ENCODE measurements at regions not wholly inside any gene's neighbourhood (a gene's known extent, or its start where the extent isn't known, plus 50 kb on each side); places are given as distances from the start of the nearest gene placed in this dataset.
"Not testable (repeated sequence)": the region's sequence is repeated elsewhere in the genome, so short reads cannot be mapped to it uniquely, and the experiment has no call there.

DNA sequence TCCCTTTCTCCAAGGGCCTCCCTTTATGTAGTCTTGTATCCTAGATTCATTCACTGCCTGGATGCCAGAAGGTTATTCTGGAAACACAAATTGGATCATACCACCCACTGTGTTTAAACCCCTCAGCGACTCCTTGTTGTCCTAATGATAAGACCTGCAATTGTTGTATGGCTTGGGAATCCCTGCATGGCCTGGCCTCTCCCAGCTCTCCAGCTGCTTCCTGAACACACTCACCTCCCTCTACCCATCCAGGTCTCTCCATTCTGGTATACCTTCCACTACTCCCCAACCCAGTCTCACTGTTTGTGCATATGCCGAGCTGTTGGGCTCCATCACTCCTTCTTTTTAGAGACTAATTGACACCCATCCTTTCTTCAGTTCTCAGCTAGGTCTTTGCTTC lies 124.3 kb upstream of the ALX4 start:
- no peak for DNase-seq (ENCODE audit: low read depth)
- H3K9me3 Mint-ChIP-seq (ENCODE audit: unreplicated experiment), result peaks cover 6% of the 10 kb centered on the region
- Histone ChIP-seq H3K4me1 (ENCODE audit: insufficient read depth, low read length) (no peaks in the 10 kb centered on the region), H3K4me3 (ENCODE audit: insufficient read depth, low read depth, low read length) (no peak overlapping the region), H3K27me3 (ENCODE audit: insufficient read depth, low read length) (peaks cover 10% of the 10 kb centered on the region), H3K9me3 (ENCODE audit: insufficient read depth, low read depth, low read length) (no peaks in the 10 kb centered on the region), H3K36me3 (ENCODE audit: insufficient read depth, low read length) (no peaks in the 10 kb centered on the region), H4K20me1 (ENCODE audit: insufficient read depth, low read length) (no peaks in the 10 kb centered on the region), H2AFZ (ENCODE audit: low read depth, low read length) (no peak overlapping the region), H3K9ac (ENCODE audit: low read length) (no peak overlapping the region), H3K4me2 (ENCODE audit: low read length) (no peak overlapping the region), H3K79me2 (ENCODE audit: insufficient read depth, low read length) (no peaks in the 10 kb centered on the region), H3K27ac (ENCODE audit: low read depth, low read length) (no peak overlapping the region)
- peaks cover 2% of the 10 kb centered on the region for H3K36me3 Mint-ChIP-seq (ENCODE audit: low read depth, unreplicated experiment)
- no peak overlapping the region for H3K4me3 Mint-ChIP-seq (ENCODE audit: unreplicated experiment)
- FAIRE-seq, result no peak
- TF ChIP-seq, protein P1, sequence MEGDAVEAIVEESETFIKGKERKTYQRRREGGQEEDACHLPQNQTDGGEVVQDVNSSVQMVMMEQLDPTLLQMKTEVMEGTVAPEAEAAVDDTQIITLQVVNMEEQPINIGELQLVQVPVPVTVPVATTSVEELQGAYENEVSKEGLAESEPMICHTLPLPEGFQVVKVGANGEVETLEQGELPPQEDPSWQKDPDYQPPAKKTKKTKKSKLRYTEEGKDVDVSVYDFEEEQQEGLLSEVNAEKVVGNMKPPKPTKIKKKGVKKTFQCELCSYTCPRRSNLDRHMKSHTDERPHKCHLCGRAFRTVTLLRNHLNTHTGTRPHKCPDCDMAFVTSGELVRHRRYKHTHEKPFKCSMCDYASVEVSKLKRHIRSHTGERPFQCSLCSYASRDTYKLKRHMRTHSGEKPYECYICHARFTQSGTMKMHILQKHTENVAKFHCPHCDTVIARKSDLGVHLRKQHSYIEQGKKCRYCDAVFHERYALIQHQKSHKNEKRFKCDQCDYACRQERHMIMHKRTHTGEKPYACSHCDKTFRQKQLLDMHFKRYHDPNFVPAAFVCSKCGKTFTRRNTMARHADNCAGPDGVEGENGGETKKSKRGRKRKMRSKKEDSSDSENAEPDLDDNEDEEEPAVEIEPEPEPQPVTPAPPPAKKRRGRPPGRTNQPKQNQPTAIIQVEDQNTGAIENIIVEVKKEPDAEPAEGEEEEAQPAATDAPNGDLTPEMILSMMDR (IDR thresholded peaks at IDR 0.05; ENCODE audit: insufficient read depth, low read depth, low read length), result no peak
- no peak for TF ChIP-seq EZH2 (IDR thresholded peaks at IDR 0.05; ENCODE audit: insufficient read depth, low read length)
- no peaks in the 10 kb centered on the region for H3K4me1 Mint-ChIP-seq (ENCODE audit: low read depth, unreplicated experiment)
- H3K27me3 Mint-ChIP-seq (ENCODE audit: low read depth, unreplicated experiment), result peaks cover 75% of the 10 kb centered on the region
- no peak overlapping the region for H3K27ac Mint-ChIP-seq (ENCODE audit: unreplicated experiment)

DNA sequence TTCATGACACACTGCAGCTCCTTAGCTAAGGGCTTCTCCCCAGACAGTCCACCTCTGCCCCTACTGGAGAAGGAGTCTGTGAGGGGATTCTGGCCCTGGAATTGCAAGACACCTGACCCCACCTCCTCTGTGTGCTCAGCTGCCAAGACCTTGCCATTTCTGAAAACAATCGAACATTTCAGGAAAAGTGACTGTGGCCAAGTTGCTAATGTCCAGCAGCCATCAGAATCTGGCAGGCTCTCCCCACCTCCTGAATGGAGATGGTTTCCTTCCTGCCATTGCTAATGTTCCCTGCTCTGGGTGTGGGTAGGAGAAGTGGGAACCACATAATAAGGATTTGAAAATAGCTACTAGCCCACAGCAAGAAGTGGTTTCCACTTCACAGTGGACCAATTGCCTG lies 127.2 kb upstream of the ALX4 start:
- Mint-ChIP-seq H3K27ac (ENCODE audit: unreplicated experiment) (no peak overlapping the region), H3K36me3 (ENCODE audit: low read depth, unreplicated experiment) (peaks cover 2% of the 10 kb centered on the region), H3K27me3 (ENCODE audit: low read depth, unreplicated experiment) (peaks cover 66% of the 10 kb centered on the region), H3K4me3 (ENCODE audit: unreplicated experiment) (no peak overlapping the region), H3K4me1 (ENCODE audit: low read depth, unreplicated experiment) (no peaks in the 10 kb centered on the region), H3K9me3 (ENCODE audit: unreplicated experiment) (peaks cover 27% of the 10 kb centered on the region)
- TF ChIP-seq, protein P1 (IDR thresholded peaks at IDR 0.05; ENCODE audit: insufficient read depth, low read depth, low read length), result no peak
- no peak for TF ChIP-seq EZH2 (IDR thresholded peaks at IDR 0.05; ENCODE audit: insufficient read depth, low read length)
- H3K79me2 ChIP-seq (ENCODE audit: insufficient read depth, low read length), result no peaks in the 10 kb centered on the region
- FAIRE-seq (no peak), DNase-seq (ENCODE audit: low read depth) (no peak)
- H3K36me3 ChIP-seq (ENCODE audit: insufficient read depth, low read length), result no peaks in the 10 kb centered on the region
- no peak overlapping the region for H2AFZ ChIP-seq (ENCODE audit: low read depth, low read length)
- no peak overlapping the region for H3K9ac ChIP-seq (ENCODE audit: low read length)
- no peak overlapping the region for H3K4me3 ChIP-seq (ENCODE audit: insufficient read depth, low read depth, low read length)
- no peak overlapping the region for H3K27ac ChIP-seq (ENCODE audit: low read depth, low read length)
- no peaks in the 10 kb centered on the region for H3K4me1 ChIP-seq (ENCODE audit: insufficient read depth, low read length)
- H3K9me3 ChIP-seq (ENCODE audit: insufficient read depth, low read depth, low read length), result no peaks in the 10 kb centered on the region
- H3K4me2 ChIP-seq (ENCODE audit: low read length), result no peak overlapping the region
- peaks cover 10% of the 10 kb centered on the region for H3K27me3 ChIP-seq (ENCODE audit: insufficient read depth, low read length)
- H4K20me1 ChIP-seq (ENCODE audit: insufficient read depth, low read length), result no peaks in the 10 kb centered on the region

DNA sequence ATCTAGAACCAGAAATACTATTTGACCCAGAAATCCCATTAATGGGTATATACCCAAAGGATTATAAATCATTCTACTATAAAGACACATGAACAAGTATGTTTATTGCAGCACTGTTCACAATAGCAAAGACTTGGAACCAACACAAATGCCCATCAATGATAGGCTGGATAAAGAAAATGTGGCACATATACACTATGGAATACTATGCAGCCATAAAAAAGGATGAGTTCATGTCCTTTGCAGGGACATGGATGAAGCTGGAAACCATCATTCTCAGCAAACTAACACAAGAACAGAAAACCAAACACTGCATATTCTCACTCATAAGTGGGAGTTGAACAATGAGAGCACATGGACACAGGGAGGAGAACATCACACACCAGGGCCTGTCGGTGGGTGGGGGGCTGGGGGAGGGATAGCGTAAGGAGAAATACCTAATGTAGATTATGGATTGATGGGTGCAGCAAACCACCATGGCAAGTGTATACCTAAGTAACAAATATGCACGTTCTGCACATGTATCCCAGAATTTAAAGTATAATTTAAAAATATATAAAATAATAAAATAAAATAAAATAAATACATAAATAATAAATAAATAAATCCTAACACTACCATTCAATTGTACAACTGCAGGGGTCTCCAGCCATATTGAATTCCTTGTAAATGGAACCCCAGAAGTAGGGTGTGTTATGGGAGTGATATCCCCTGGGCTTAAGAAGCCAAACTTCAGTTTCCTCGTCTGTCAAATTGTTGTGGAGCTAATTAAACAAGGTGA lies 122.4 kb upstream of the CD82 start:
- H3K4me3 Mint-ChIP-seq (ENCODE audit: unreplicated experiment); FAIRE-seq; H3K9me3 ChIP-seq (ENCODE audit: insufficient read depth, low read depth, low read length): not testable (repeated sequence)

More for the DNA sequence above, 122.4 kb upstream of the CD82 start:
- peaks cover 27% of the 10 kb centered on the region for H3K27me3 Mint-ChIP-seq (ENCODE audit: low read depth, unreplicated experiment)
- H4K20me1 ChIP-seq (ENCODE audit: insufficient read depth, low read length); H3K27ac ChIP-seq (ENCODE audit: low read depth, low read length); DNase-seq (ENCODE audit: low read depth); H3K9ac ChIP-seq (ENCODE audit: low read length); H3K79me2 ChIP-seq (ENCODE audit: insufficient read depth, low read length); H3K27me3 ChIP-seq (ENCODE audit: insufficient read depth, low read length); H3K36me3 ChIP-seq (ENCODE audit: insufficient read depth, low read length); H3K4me3 ChIP-seq (ENCODE audit: insufficient read depth, low read depth, low read length); H3K4me1 Mint-ChIP-seq (ENCODE audit: low read depth, unreplicated experiment); H3K27ac Mint-ChIP-seq (ENCODE audit: unreplicated experiment); H3K4me1 ChIP-seq (ENCODE audit: insufficient read depth, low read length); H3K4me2 ChIP-seq (ENCODE audit: low read length); H3K36me3 Mint-ChIP-seq (ENCODE audit: low read depth, unreplicated experiment); H2AFZ ChIP-seq (ENCODE audit: low read depth, low read length): not testable (repeated sequence)
- H3K9me3 Mint-ChIP-seq (ENCODE audit: unreplicated experiment), result peaks cover 22% of the 10 kb centered on the region

Data from astrocyte (in vitro differentiated cells and primary cell).